ENCODE measurements at regions not wholly inside any gene's neighbourhood (a gene's known extent, or its start where the extent isn't known, plus 50 kb on each side); places are given as distances from the start of the nearest gene placed in this dataset.

DNA sequence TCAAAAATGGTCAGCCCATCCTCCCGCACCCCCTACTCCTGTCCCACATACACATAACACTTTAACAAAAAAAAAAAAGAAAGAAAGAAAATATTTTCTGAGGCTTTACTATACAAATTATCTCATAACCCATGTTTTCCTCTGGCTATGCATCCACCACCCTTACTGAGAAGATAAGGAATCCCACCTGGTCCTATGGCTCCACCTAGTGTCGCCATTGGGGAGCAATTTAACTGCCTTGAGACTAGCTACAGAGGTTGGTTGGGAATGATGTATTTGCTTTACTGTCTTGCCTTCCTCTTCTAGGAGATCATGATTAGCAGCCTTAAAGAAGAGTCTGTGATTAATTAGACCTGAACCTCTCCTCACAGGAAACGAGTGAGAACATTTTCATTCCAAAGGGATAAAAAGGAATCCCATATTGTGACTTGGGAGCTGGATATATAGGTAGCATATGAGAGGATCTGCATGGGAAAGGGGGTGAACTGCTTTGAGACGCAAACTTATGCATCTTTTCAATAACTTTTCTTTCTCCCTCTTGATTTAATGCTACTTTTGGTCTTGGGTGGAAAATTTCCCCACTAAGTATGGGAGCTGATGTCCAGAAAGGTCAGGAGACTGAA, 77.7 kb upstream of the SELENOP start:
- TF ChIP-seq TCF7 (CRISPR knock-in tag; IDR thresholded peaks at IDR 0.05; ENCODE audit: low read depth) (no peak), CBFB (CRISPR knock-in tag; IDR thresholded peaks at IDR 0.05; ENCODE audit: low read depth) (no peak), ARID4B (CRISPR knock-in tag; IDR thresholded peaks at IDR 0.05; ENCODE audit: borderline replicate concordance) (no peak)
- TF ChIP-seq, protein P1, sequence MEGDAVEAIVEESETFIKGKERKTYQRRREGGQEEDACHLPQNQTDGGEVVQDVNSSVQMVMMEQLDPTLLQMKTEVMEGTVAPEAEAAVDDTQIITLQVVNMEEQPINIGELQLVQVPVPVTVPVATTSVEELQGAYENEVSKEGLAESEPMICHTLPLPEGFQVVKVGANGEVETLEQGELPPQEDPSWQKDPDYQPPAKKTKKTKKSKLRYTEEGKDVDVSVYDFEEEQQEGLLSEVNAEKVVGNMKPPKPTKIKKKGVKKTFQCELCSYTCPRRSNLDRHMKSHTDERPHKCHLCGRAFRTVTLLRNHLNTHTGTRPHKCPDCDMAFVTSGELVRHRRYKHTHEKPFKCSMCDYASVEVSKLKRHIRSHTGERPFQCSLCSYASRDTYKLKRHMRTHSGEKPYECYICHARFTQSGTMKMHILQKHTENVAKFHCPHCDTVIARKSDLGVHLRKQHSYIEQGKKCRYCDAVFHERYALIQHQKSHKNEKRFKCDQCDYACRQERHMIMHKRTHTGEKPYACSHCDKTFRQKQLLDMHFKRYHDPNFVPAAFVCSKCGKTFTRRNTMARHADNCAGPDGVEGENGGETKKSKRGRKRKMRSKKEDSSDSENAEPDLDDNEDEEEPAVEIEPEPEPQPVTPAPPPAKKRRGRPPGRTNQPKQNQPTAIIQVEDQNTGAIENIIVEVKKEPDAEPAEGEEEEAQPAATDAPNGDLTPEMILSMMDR (IDR thresholded peaks at IDR 0.05) = peak; percentile 77

All from WTC11 (cell line).